RPMI8226 (cell line): ENCODE measurements at regions not wholly inside any gene's neighbourhood (a gene's known extent, or its start where the extent isn't known, plus 50 kb on each side); places are given as distances from the start of the nearest gene placed in this dataset.
A peak's percentile ranks its signal among the peaks of the same experiment; 100 is the strongest.
"Not testable (repeated sequence)": the region's sequence is repeated elsewhere in the genome, so short reads cannot be mapped to it uniquely, and the experiment has no call there.

Source experiments
- DNase-seq: peaks from one replicate; pipeline ENCODE4 v3.0.0-alpha.2; 2015

GRCh38 chrX:65971151-65971550, 68.7 kb downstream of the VSIG4 start:
- no peak for DNase-seq

- DNase-seq, result not testable (repeated sequence)
Measured at GRCh38 chrX:65967159-65967558, 72.7 kb downstream of the VSIG4 start.

DNA sequence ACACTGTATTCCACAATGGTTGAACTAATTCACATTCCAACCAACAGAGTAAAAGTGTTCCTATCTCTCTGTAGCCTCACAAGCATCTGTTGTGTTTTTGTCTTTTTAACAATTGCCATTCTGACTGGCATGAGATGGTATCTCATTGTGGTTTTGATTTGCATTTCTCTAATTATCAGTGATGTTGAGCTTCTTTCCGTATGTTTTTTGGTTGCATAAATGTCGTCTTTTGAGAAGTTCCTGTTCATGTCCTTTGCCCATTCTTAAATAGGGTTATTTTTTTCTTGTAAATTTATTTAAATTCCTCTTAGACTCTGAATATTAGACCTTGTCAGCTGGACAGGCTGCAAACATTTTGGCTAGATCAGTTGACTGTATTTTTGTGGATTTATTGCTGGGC, 78.2 kb downstream of the VSIG4 start:
- DNase-seq, result no peak

DNA sequence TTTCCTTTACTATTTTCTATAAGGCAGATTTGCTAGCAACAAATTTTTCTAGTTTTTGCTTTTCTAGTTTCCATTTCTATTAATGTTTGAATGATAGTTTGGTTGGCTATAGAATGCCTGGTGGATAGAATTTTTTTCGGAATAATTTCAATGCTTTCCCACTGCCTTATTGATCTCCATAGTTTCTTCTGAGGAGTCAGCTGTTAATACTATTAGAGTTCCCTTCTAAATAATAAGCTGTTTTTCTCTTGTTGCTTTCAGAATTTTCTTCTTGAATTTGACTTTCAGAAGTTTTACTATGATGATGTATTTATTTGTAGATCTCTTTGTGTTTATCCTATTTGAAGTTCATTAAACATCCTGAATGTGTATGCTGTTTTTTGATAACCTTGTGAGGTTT, 91.8 kb downstream of the VSIG4 start:
- no peak for DNase-seq

GRCh38 chrX:65941775-65942174, 98.1 kb downstream of the VSIG4 start:
- DNase-seq, result no peak

DNA sequence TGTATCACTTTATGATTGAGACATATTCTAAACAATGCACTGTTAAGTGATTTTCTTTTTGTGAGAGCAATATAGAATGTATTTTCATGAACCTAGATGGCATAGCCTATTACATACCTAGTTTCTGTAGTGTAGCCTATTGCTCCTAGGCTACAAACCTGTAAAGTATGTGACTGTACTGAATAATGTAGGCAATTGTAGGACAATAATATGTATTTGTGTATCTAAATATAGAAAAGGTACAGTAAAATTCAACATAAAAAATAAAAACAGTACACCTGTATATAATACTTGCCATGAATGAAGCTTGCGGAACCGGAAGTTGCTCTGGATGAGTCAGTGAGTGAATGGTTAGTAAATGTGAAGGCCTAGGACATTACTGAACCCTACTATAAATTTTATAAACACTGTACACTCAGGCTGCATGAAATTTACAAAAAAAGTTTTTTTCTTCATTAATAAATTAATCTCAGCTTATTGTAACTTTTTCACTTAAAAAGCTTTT, 106.7 kb downstream of the VSIG4 start:
- DNase-seq, result no peak

DNA sequence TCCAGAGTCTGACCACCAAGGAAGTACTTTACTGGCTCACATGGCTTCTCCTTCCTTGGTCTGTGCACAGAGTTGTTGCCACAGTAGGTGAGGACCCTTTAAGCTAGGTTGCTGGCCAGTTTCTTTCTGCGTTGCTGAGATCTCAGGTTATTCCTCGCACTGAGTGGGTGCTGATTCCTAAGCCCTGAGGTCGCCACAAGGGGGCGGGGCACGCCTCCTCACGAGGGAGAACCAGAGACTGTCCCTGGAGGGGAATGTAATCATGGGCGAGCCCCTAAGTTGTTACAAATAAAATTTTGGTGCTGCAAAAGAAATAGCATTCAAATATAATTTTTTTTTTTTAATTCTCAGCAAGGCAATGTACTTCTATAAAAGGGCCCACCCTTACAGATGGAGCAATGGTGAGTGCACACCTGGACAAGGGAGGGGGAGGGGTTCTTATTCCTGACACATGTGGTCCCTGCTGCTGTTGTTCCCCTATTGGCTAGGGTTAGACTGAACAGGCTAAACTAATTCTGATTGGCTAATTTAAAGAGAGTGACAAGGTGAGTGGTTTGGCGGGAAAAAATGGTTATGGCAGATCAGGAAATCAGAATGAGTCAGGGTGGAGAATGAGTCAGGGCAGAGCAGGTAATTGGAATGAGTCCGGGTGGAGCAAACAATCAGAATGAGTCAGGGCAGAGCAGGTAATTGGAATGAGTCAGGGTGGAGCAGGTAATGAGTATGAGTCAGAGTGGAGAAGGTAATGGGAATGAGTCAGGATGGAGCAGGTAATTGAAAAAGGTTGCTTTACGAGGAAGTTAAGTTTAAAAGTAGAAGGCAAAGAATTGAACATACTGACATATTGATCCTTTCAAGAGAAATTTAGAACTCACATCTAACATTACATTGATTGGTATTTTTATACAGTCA, 107.5 kb downstream of the VSIG4 start:
- DNase-seq, result peak; percentile 25

- DNase-seq, result no peak
Measured at GRCh38 chrX:65928522-65928921, 111.4 kb downstream of the VSIG4 start.

DNA sequence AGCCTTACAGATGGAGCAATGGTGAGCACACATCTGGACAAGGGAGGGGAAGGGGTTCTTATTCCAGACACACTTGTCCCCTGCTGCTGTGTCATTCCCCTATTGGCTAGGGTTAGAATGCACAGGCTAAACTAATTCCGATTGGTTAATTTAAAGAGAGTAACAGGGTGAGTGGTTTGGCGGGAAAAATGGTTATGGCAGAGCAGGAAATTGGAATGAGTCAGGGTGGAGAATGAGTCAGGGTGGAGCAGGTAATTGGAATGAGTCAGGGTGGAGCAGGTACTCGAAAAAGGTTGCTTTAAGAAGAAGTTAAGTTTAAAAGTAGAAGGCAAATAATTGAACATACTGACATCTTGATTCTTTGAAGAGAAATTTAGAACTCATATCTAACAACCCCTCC, 112.5 kb downstream of the VSIG4 start:
- not testable (repeated sequence) for DNase-seq

- DNase-seq, result peak; percentile 4
Measured at GRCh38 chrX:65926095-65927019, 113.5 kb downstream of the VSIG4 start.

DNA sequence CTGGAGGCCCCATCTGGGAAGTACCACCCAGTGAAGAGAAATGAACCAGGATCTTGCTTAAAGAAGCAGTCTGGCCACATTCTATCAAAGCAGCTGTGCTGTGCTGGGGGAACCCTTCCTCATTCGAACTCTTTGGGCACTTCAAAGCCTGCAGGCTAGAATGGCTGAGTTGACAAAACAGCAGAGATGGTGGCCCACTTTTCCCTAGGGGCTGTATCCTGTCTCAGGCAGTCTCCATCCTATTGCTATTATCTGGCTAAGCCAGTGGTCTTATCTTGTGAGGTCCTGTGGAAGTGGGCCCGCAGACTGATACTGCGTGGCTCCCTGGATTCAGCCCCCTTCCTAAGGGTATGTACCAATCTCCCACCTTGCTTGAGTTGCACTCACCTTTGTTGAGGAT, 114.3 kb downstream of the VSIG4 start:
- no peak for DNase-seq

DNA sequence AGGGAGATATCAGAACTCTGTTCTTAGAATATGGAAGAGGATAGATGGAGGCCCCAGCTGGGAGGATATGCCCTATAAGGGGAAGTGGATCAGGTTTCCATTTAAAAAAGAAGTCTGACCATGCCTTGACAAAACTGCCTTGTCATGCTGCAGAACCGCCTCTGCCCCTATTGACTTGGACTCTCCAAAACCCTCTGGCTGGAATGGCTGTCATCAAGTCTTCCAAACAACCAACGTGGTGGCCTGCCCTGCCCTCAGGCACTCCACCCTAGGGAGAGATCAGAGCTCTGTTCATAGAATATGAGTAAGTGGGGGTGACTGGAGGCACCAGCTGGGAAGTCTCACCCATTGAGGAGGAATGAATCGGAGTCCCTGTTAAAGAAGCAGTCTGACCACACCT, 114.9 kb downstream of the VSIG4 start:
- no peak for DNase-seq

DNA sequence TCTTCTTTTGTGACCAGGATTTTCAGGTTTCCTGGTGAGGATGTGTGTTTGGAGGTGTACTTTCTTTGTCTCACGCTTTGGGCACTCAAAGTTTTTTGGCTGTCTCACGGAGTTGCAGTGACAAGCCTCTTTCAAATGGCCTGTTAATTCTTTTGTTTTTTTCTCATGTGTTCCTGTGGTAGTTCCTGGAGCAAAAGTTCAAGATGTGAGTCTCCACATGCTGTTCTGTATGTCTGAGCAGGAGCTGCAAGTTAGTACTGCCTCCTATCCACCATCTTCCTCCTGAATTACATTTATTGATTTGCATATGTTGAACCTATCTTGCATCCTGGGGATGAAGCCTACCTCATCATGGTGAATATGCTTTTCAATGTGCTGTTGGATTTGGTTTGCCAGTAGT, 118.5 kb downstream of the VSIG4 start:
- DNase-seq, result no peak

DNA sequence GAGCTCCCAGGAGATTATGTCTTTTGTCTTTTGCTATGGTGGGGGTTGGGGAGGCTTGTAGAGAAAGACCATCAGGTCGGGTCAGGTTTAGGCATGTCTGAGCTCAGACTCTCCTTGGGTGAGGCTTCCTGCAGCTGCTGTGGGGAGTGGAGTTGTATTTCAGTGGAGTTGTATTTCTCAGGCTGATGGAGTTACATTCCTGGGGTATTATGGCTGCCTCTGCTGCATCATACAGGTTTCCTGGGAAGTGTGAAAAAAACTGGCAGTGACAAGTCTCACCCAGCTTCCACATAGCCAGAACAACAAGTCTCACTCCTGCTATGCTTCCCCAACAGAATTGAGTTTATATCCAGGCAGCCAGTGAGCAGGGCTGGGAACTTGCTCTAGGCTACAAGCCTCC, 119.3 kb downstream of the VSIG4 start:
- DNase-seq, result no peak

- DNase-seq, result no peak
Measured at GRCh38 chrX:65910899-65911298, 129.0 kb downstream of the VSIG4 start.

- DNase-seq, result no peak
Measured at GRCh38 chrX:65903750-65904149, 136.1 kb downstream of the VSIG4 start.

DNA sequence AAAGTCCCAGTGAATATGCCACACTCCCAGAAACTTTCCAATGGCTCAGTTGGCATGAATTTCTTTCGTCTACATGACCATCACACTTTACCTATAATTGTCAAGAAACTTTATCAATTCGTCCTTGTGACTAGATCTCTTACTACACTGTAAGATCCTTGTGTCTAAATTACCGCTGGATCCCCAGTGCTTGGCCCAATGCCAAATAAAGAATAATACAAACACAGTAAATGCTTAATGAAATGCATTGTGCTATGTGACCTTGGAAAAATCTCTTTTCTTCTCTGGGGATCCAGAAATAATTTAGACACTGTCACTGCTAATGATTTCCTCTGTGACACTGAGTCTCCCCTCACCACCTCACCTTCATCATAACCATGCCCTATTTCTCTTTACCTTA, 137.9 kb downstream of the VSIG4 start:
- DNase-seq, result no peak

GRCh38 chrX:65900850-65901844, 138.7 kb downstream of the VSIG4 start:
- no peak for DNase-seq

- DNase-seq, result no peak
Measured at GRCh38 chrX:65894133-65894532, 145.7 kb downstream of the VSIG4 start.

DNA sequence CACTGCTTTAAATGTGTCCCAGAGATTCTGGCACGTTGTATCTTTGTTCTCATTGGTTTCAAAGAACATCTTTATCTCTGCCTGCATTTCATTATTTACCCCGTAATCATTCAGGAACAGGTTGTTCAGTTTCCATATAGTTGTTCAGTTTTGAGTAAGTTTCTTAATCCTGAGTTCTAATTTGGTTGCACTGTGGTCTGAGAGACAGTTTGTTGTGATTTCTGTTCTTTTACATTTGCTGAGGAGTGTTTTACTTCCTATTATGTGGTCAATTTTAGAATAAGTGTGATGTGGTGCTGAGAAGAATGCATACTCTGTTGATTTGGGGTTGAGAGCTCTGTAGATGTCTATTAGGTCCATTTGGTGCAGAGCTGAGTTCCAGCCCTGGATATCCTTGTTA, 148.1 kb downstream of the VSIG4 start:
- not testable (repeated sequence) for DNase-seq

DNA sequence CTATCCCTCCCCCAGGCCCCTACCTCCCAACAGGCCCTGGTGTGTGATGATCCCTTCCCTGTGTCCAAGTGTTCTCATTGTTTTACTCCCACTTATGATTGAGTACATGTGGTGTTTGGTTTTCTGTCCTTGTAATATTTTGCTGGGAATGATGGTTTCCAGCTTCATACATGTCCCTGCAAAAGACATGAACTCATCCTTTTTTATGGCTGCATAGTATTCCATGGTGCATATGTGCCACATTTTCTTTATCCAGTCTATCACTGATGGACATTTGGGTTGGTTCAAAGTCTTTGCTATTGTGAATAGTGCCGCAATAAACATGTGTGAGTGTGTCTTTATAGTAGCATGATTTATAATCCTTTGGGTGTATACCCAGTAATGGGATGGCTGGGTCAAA, 151.7 kb downstream of the VSIG4 start:
- DNase-seq, result not testable (repeated sequence)

- DNase-seq, result no peak
Measured at GRCh38 chrX:65883556-65883955, 156.3 kb downstream of the VSIG4 start.
